ENCODE measurements at regions not wholly inside any gene's neighbourhood (a gene's known extent, or its start where the extent isn't known, plus 50 kb on each side); places are given as distances from the start of the nearest gene placed in this dataset. TPM values are rescaled to one million over a fixed set of nuclear protein-coding genes. Genes with fewer than 3 reads are reported as not detected.
"Not testable (repeated sequence)": the region's sequence is repeated elsewhere in the genome, so short reads cannot be mapped to it uniquely, and the experiment has no call there.

DNA sequence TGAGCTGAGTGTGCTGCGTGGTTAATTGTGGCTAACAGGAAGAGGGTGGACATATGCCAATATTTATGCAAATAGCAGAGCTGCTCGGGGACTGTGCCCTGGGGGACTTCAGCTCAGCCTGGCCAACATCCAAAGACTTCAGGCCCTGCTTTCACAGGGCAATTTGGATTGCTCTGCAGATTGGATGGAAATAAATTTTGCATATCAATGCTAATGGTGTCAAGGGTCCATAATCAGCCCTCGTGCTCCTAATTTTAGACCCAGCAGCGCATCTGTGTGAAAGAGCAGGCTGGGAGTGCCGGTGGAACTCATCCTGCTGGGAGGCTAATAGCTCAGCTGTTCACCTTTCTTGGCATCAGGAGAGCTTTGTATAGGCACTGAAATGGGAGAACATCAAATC is 270.1 kb downstream of the TCERG1L start (continued):
- TF ChIP-seq, protein P1, sequence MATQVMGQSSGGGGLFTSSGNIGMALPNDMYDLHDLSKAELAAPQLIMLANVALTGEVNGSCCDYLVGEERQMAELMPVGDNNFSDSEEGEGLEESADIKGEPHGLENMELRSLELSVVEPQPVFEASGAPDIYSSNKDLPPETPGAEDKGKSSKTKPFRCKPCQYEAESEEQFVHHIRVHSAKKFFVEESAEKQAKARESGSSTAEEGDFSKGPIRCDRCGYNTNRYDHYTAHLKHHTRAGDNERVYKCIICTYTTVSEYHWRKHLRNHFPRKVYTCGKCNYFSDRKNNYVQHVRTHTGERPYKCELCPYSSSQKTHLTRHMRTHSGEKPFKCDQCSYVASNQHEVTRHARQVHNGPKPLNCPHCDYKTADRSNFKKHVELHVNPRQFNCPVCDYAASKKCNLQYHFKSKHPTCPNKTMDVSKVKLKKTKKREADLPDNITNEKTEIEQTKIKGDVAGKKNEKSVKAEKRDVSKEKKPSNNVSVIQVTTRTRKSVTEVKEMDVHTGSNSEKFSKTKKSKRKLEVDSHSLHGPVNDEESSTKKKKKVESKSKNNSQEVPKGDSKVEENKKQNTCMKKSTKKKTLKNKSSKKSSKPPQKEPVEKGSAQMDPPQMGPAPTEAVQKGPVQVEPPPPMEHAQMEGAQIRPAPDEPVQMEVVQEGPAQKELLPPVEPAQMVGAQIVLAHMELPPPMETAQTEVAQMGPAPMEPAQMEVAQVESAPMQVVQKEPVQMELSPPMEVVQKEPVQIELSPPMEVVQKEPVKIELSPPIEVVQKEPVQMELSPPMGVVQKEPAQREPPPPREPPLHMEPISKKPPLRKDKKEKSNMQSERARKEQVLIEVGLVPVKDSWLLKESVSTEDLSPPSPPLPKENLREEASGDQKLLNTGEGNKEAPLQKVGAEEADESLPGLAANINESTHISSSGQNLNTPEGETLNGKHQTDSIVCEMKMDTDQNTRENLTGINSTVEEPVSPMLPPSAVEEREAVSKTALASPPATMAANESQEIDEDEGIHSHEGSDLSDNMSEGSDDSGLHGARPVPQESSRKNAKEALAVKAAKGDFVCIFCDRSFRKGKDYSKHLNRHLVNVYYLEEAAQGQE (IDR thresholded peaks at IDR 0.05; ENCODE audit: unreplicated experiment), result no peak

DNA sequence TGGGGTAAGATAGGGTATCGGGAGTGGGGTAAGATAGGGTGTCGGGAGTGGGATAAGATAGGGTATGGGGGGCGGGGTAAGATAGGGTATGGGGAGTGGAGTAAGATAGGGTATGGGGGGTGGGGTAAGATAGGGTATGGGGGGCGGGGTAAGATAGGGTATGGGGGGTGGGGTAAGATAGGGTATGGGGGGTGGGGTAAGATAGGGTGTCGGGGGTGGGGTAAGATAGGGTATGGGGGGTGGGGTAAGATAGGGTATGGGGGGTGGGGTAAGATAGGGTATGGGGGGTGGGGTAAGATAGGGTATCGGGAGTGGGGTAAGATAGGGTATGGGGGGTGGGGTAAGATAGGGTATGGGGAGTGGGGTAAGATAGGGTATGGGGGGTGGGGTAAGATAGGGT is 269.5 kb downstream of the TCERG1L start:
- not testable (repeated sequence) for H3K4me1 ChIP-seq (ENCODE audit: insufficient read depth); H3K4me3 ChIP-seq; H3F3A ChIP-seq (replicated peaks; ENCODE audit: low read depth); H3K4me3 Mint-ChIP-seq; DNase-seq (ENCODE audit: low spot score); H3K4me1 Mint-ChIP-seq; ATAC-seq; H4K20me1 ChIP-seq (replicated peaks; ENCODE audit: insufficient read depth); H3K27ac Mint-ChIP-seq; H3K27me3 ChIP-seq (ENCODE audit: insufficient read depth); H3K79me2 ChIP-seq (replicated peaks; ENCODE audit: insufficient read depth); H3K9me2 ChIP-seq (ENCODE audit: insufficient read depth); H3K4me2 ChIP-seq; H2AFZ ChIP-seq; H3K27me3 Mint-ChIP-seq (ENCODE audit: insufficient read depth, low read depth, poor library complexity); H3K27ac ChIP-seq (ENCODE audit: low read depth); H3K36me3 ChIP-seq (ENCODE audit: insufficient read depth)
- H3K9me3 Mint-ChIP-seq, result peaks cover 76% of the 10 kb centered on the region
- H3K36me3 Mint-ChIP-seq (ENCODE audit: low read depth), result peaks cover 39% of the 10 kb centered on the region

MicroRNA genes in the stretch of these regions (microRNA counts, 767-probe panel; counts per million panel counts)
- microRNA hsa-miR-378c, result not detected

Small RNAs in the stretch of these regions (microRNA-seq; reads per million reads assigned to microRNA genes)
- gene MIR378C, result not detected

Small RNAs in the stretch of these regions (small RNA-seq; reads per million reads assigned to genes)
- gene MIR378C (ENCODE audit: low replicate concordance) (not detected), gene RF00019 (ENCODE audit: low replicate concordance) (not detected)

Measured in GM23338 (cell line).